ENCODE measurements at regions not wholly inside any gene's neighbourhood (a gene's known extent, or its start where the extent isn't known, plus 50 kb on each side); places are given as distances from the start of the nearest gene placed in this dataset.

GRCh38 chr3:83302091-83302490 is 1540.6 kb upstream of the GBE1 start:
- DNase-seq (ENCODE audit: low spot score): no peak

GRCh38 chr3:83317605-83318004 is 1556.2 kb upstream of the GBE1 start:
- DNase-seq (ENCODE audit: low spot score): no peak

GRCh38 chr3:83320726-83321125 is 1559.3 kb upstream of the GBE1 start:
- DNase-seq (ENCODE audit: low spot score): no peak

- DNase-seq (ENCODE audit: low spot score): no peak
Measured at GRCh38 chr3:83321457-83321856, 1560.0 kb upstream of the GBE1 start.

GRCh38 chr3:83321891-83322290 is 1560.4 kb upstream of the GBE1 start:
- no peak for DNase-seq (ENCODE audit: low spot score)

GRCh38 chr3:83354205-83354604 is 1592.8 kb upstream of the GBE1 start:
- DNase-seq (ENCODE audit: low spot score): no peak

- no peak for DNase-seq (ENCODE audit: low spot score)
Measured at GRCh38 chr3:83393276-83393675, 1565.5 kb upstream of the CADM2 start.

GRCh38 chr3:83403927-83404326 is 1554.9 kb upstream of the CADM2 start:
- DNase-seq (ENCODE audit: low spot score): no peak

GRCh38 chr3:83426300-83426699 is 1532.5 kb upstream of the CADM2 start:
- DNase-seq (ENCODE audit: low spot score): no peak

GRCh38 chr3:83434880-83435587 is 1523.8 kb upstream of the CADM2 start:
- DNase-seq (ENCODE audit: low spot score): no peak

- no peak for DNase-seq (ENCODE audit: low spot score)
Measured at GRCh38 chr3:83438188-83438587, 1520.6 kb upstream of the CADM2 start.

- DNase-seq (ENCODE audit: low spot score): no peak
Measured at GRCh38 chr3:83453056-83453455, 1505.7 kb upstream of the CADM2 start.

GRCh38 chr3:83454353-83454752 is 1504.4 kb upstream of the CADM2 start:
- DNase-seq (ENCODE audit: low spot score): no peak

GRCh38 chr3:83457551-83457950 is 1501.2 kb upstream of the CADM2 start:
- DNase-seq (ENCODE audit: low spot score): no peak

GRCh38 chr3:83460052-83460451 is 1498.7 kb upstream of the CADM2 start:
- DNase-seq (ENCODE audit: low spot score): no peak

GRCh38 chr3:83461411-83461810 is 1497.4 kb upstream of the CADM2 start:
- DNase-seq (ENCODE audit: low spot score): no peak

- DNase-seq (ENCODE audit: low spot score): no peak
Measured at GRCh38 chr3:83477563-83477962, 1481.2 kb upstream of the CADM2 start.

GRCh38 chr3:83482402-83483070 is 1476.3 kb upstream of the CADM2 start:
- no peak for DNase-seq (ENCODE audit: low spot score)

GRCh38 chr3:83496462-83496861 is 1462.3 kb upstream of the CADM2 start:
- no peak for DNase-seq (ENCODE audit: low spot score)

- DNase-seq (ENCODE audit: low spot score): no peak
Measured at GRCh38 chr3:83498361-83499016, 1460.3 kb upstream of the CADM2 start.

GRCh38 chr3:83500422-83500821 is 1458.4 kb upstream of the CADM2 start:
- DNase-seq (ENCODE audit: low spot score): no peak

- DNase-seq (ENCODE audit: low spot score): no peak
Measured at GRCh38 chr3:83500931-83501330, 1457.9 kb upstream of the CADM2 start.

- DNase-seq (ENCODE audit: low spot score): no peak
Measured at GRCh38 chr3:83513051-83513450, 1445.7 kb upstream of the CADM2 start.

Data from cerebellar cortex (tissue), 1 donor.